SU-DHL-6 (cell line): ENCODE measurements at regions not wholly inside any gene's neighbourhood (a gene's known extent, or its start where the extent isn't known, plus 50 kb on each side); places are given as distances from the start of the nearest gene placed in this dataset.

Experiments
- CTCF ChIP-seq: fragments of 200-600 bp; sonication (generic); IDR thresholded peaks from one replicate; pipeline ENCODE4 v1.5.1; 2017; ENCODE audit warnings: antibody characterized with exemption, mild to moderate bottlenecking, low read length, moderate library complexity; ENCODE audit not compliant: insufficient read depth, poor library complexity, severe bottlenecking
- EZH2phosphoT487 ChIP-seq: fragments of 200-600 bp; sonication (generic), shearing (Covaris generic); conservative IDR thresholded peaks from 2 replicates; pipeline ENCODE4 v1.6.1; 2018; ENCODE audit warnings: mild to moderate bottlenecking, antibody characterized with exemption, low read length, moderate library complexity, mixed read lengths

GRCh38 chr20:34179637-34180360 is 61.4 kb upstream of the ASIP start:
- no peak for TF ChIP-seq CTCF
- no peak for TF ChIP-seq EZH2phosphoT487
